ENCODE measurements at regions not wholly inside any gene's neighbourhood (a gene's known extent, or its start where the extent isn't known, plus 50 kb on each side); places are given as distances from the start of the nearest gene placed in this dataset.

DNA sequence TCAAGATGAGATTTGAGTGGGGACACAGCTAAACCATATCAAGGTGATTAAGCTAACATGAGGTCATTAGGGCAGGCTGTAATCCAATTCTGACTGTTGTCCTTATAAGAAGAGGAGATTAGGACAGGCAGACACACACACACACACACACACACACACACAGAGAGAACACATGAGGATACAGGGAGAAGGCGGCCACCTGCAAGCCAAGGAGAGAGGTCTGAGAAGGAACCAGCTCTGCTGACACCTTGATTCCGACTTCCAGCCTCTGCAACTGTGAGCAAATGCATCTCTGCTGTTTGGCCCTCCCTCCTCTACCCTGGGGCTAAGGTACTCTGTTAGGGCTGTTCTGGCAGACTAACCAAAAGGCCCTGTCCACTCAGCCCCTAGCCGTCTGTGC lies 112.5 kb upstream of the GSC start:
- H3K27ac Mint-ChIP-seq = no peak overlapping the region
- Histone ChIP-seq H3K27me3 (ENCODE audit: control insufficient read depth, insufficient read depth, low read length) (no peaks in the 10 kb centered on the region), H3K27ac (ENCODE audit: insufficient read depth, low read length, poor library complexity, severe bottlenecking) (no peak overlapping the region), H3K4me1 (ENCODE audit: control insufficient read depth, insufficient read depth, low read length, poor library complexity, severe bottlenecking) (no peaks in the 10 kb centered on the region), H3K9me3 (ENCODE audit: control insufficient read depth in 2 of 2, low read length in 2 of 2) (no peaks in the 10 kb centered on the region), H3K4me3 (ENCODE audit: low read depth, low read length) (no peak overlapping the region), H3K36me3 (ENCODE audit: control insufficient read depth, insufficient read depth, low read length) (no peaks in the 10 kb centered on the region)
- ATAC-seq (ENCODE audit: low read depth in 2 of 2) (no peak), DNase-seq (no peak)
- H3K27me3 Mint-ChIP-seq = no peaks in the 10 kb centered on the region
- H3K4me1 Mint-ChIP-seq = no peaks in the 10 kb centered on the region
- no peaks in the 10 kb centered on the region for H3K36me3 Mint-ChIP-seq
- no peak overlapping the region for H3K4me3 Mint-ChIP-seq
- peaks cover 0 to 2% (median 0%) of the 10 kb centered on the region in 7 donors for H3K9me3 Mint-ChIP-seq

DNA sequence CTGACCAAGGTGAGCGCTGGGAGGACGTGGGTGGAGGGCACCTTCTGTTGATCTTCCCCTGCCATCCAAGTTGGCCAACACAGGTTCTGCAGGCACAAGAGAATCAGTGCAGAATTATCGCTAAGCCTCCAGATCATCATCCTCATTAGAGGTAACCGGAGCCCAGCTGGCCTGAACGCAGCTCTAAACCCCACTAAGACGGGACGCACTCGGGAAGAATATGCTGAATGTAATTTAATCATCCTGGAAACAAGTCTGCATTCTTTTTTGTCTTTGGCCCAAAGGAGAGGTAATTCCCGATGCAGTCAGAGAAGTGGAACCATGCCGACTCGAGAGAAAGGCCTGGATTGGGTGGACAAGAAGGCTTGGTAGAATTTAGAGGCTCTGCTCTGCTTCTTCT lies 111.0 kb upstream of the GSC start:
- no peaks in the 10 kb centered on the region for H3K36me3 Mint-ChIP-seq
- peaks cover 0 to 2% (median 0%) of the 10 kb centered on the region in 7 donors for H3K9me3 Mint-ChIP-seq
- H3K4me1 Mint-ChIP-seq = no peaks in the 10 kb centered on the region
- no peaks in the 10 kb centered on the region for H3K27me3 Mint-ChIP-seq
- Histone ChIP-seq H3K4me1 (ENCODE audit: control insufficient read depth, insufficient read depth, low read length, poor library complexity, severe bottlenecking) (no peaks in the 10 kb centered on the region), H3K4me3 (ENCODE audit: low read depth, low read length) (no peak overlapping the region), H3K9me3 (ENCODE audit: control insufficient read depth in 2 of 2, low read length in 2 of 2) (no peaks in the 10 kb centered on the region), H3K36me3 (ENCODE audit: control insufficient read depth, insufficient read depth, low read length) (no peaks in the 10 kb centered on the region), H3K27ac (ENCODE audit: insufficient read depth, low read length, poor library complexity, severe bottlenecking) (no peak overlapping the region), H3K27me3 (ENCODE audit: control insufficient read depth, insufficient read depth, low read length) (no peaks in the 10 kb centered on the region)
- ATAC-seq (ENCODE audit: low read depth in 2 of 2) = no peak
- no peak overlapping the region for H3K4me3 Mint-ChIP-seq
- no peak overlapping the region for H3K27ac Mint-ChIP-seq
- no peak for DNase-seq

DNA sequence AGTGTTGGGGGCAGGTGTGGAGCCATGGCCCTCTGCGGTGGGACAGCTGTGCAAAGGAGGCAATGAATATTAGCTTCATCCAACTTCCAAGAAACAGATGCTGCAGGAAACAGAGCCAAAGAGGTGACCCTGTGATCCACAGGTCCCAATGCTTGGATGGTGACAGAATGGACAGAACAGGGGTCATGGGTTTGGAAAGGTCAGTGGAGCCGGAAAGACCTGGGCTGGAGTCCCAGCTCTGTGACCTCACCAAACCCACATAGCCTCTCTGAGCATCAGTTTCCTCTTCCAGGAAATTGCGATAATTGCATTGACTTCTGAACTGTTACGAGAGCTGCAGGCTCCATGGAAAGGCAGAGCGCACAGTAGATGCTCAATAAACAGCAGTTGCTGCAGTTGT lies 110.2 kb upstream of the GSC start:
- Histone ChIP-seq H3K4me1 (ENCODE audit: control insufficient read depth, insufficient read depth, low read length, poor library complexity, severe bottlenecking) (no peaks in the 10 kb centered on the region), H3K36me3 (ENCODE audit: control insufficient read depth, insufficient read depth, low read length) (no peaks in the 10 kb centered on the region), H3K27ac (ENCODE audit: insufficient read depth, low read length, poor library complexity, severe bottlenecking) (no peak overlapping the region), H3K27me3 (ENCODE audit: control insufficient read depth, insufficient read depth, low read length) (no peaks in the 10 kb centered on the region), H3K9me3 (ENCODE audit: control insufficient read depth in 2 of 2, low read length in 2 of 2) (no peaks in the 10 kb centered on the region), H3K4me3 (ENCODE audit: low read depth, low read length) (no peak overlapping the region)
- Mint-ChIP-seq H3K4me1 (no peaks in the 10 kb centered on the region), H3K9me3 (peaks cover 0 to 2% (median 0%) of the 10 kb centered on the region in 7 donors), H3K27me3 (no peaks in the 10 kb centered on the region), H3K36me3 (no peaks in the 10 kb centered on the region), H3K4me3 (no peak overlapping the region), H3K27ac (no peak overlapping the region)
- ATAC-seq (ENCODE audit: low read depth in 2 of 2) (no peak), DNase-seq (no peak)

DNA sequence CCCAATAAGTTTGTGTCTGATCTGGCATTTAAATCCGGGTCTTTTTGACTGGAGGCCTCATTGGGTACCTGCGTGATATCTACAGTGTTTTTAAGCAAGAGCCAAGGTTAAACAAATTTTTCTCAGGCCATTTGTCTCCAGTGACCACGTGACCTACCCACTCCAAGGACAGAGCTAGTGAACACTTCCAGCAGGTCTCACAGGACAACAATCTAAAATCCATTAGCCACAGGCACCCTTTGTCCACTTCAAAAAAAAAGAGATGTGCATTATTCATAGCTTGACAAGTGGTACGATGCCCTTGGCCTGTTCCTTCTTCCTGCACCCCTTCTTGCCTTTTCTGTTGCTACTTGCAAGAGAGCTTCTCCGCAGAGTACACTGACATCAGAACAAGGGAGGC lies 109.6 kb upstream of the GSC start:
- H3K9me3 ChIP-seq (ENCODE audit: control insufficient read depth in 2 of 2, low read length in 2 of 2) = no peaks in the 10 kb centered on the region

DNA sequence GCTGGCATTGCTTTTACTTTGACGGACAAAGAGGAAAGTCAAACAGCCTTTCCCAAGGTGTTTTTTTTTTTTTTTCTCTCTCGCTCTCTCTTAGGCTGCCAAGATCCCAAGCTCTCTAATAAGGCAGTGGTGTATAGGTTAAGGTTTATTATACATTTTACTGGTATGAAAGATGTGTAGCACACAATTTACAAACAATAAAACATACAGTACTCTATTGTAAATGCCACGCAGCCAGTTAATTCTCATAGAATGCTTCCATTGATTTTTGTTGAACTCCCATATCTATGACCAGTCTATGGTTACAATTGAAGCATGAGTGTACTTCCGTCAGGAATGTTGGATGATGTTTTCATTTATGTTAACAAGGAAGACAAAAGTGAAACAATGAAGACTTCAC lies 106.4 kb upstream of the GSC start:
- H3K4me1 Mint-ChIP-seq = no peaks in the 10 kb centered on the region
- H3K4me3 Mint-ChIP-seq = no peak overlapping the region
- ATAC-seq (ENCODE audit: low read depth in 2 of 2) = no peak
- no peaks in the 10 kb centered on the region for H3K9me3 ChIP-seq (ENCODE audit: control insufficient read depth in 2 of 2, low read length in 2 of 2)
- peaks cover 0 to 2% (median 0%) of the 10 kb centered on the region in 7 donors for H3K9me3 Mint-ChIP-seq
- no peak overlapping the region for H3K4me3 ChIP-seq (ENCODE audit: low read depth, low read length)
- no peaks in the 10 kb centered on the region for H3K36me3 ChIP-seq (ENCODE audit: control insufficient read depth, insufficient read depth, low read length)
- no peaks in the 10 kb centered on the region for H3K4me1 ChIP-seq (ENCODE audit: control insufficient read depth, insufficient read depth, low read length, poor library complexity, severe bottlenecking)
- H3K27ac Mint-ChIP-seq = peak overlapping the region in 1 of 3 donors; percentile 70
- no peaks in the 10 kb centered on the region for H3K27me3 ChIP-seq (ENCODE audit: control insufficient read depth, insufficient read depth, low read length)
- no peak for DNase-seq
- H3K36me3 Mint-ChIP-seq = no peaks in the 10 kb centered on the region
- no peaks in the 10 kb centered on the region for H3K27me3 Mint-ChIP-seq
- no peak overlapping the region for H3K27ac ChIP-seq (ENCODE audit: insufficient read depth, low read length, poor library complexity, severe bottlenecking)

More for the DNA sequence above, 109.6 kb upstream of the GSC start:
- Histone ChIP-seq H3K27ac (ENCODE audit: insufficient read depth, low read length, poor library complexity, severe bottlenecking) (no peak overlapping the region), H3K27me3 (ENCODE audit: control insufficient read depth, insufficient read depth, low read length) (no peaks in the 10 kb centered on the region), H3K36me3 (ENCODE audit: control insufficient read depth, insufficient read depth, low read length) (no peaks in the 10 kb centered on the region), H3K4me1 (ENCODE audit: control insufficient read depth, insufficient read depth, low read length, poor library complexity, severe bottlenecking) (no peaks in the 10 kb centered on the region), H3K4me3 (ENCODE audit: low read depth, low read length) (no peak overlapping the region)
- no peaks in the 10 kb centered on the region for H3K4me1 Mint-ChIP-seq
- H3K27ac Mint-ChIP-seq = no peak overlapping the region
- H3K36me3 Mint-ChIP-seq = no peaks in the 10 kb centered on the region
- no peaks in the 10 kb centered on the region for H3K27me3 Mint-ChIP-seq
- DNase-seq (no peak), ATAC-seq (ENCODE audit: low read depth in 2 of 2) (no peak)
- no peak overlapping the region for H3K4me3 Mint-ChIP-seq
- peaks cover 0 to 2% (median 0%) of the 10 kb centered on the region in 7 donors for H3K9me3 Mint-ChIP-seq

DNA sequence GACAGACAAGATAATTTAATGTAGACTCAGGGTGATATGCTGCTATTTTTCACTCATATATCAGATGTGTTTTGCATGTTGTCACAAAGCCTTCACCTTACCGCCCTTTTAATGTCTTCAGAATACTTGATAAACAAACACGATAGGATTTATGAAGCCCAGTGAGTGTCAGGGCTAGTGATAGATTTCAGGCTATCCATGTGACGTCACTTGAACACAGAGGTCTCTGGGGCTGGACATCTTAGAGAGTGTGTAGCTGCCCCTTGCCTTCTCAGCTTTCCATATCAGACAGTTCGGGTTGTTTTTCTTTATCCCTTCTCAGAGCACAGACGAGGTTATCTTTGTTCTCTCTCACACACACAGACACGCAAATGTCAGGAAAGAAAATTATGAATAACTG lies 105.3 kb upstream of the GSC start:
- DNase-seq = no peak
- ATAC-seq (ENCODE audit: low read depth in 2 of 2) = no peak

DNA sequence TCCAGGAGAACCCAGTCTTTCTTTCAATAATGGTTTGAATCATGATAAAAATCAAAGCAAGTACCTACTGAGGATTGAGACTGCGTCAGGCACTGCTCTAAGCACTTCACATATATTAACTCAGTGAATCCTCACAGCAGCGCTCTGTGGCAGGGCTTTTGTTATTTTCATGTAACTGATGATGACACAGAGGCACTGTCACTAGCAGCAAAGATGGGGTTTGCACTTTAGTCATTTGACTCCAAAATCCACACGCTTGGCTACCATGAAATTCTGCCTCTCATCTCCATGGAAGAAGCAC lies 98.8 kb upstream of the GSC start:
- H3K27me3 Mint-ChIP-seq = peaks cover 11% of the 10 kb centered on the region
- no peak overlapping the region for H3K4me3 Mint-ChIP-seq
- no peak for ATAC-seq (ENCODE audit: low read depth in 2 of 2)

More for the DNA sequence above, 105.3 kb upstream of the GSC start:
- Histone ChIP-seq H3K9me3 (ENCODE audit: control insufficient read depth in 2 of 2, low read length in 2 of 2) (no peaks in the 10 kb centered on the region), H3K27me3 (ENCODE audit: control insufficient read depth, insufficient read depth, low read length) (no peaks in the 10 kb centered on the region), H3K4me3 (ENCODE audit: low read depth, low read length) (no peak overlapping the region), H3K27ac (ENCODE audit: insufficient read depth, low read length, poor library complexity, severe bottlenecking) (no peak overlapping the region), H3K36me3 (ENCODE audit: control insufficient read depth, insufficient read depth, low read length) (no peaks in the 10 kb centered on the region), H3K4me1 (ENCODE audit: control insufficient read depth, insufficient read depth, low read length, poor library complexity, severe bottlenecking) (no peaks in the 10 kb centered on the region)
- Mint-ChIP-seq H3K27ac (no peak overlapping the region), H3K4me1 (no peaks in the 10 kb centered on the region), H3K4me3 (no peak overlapping the region), H3K27me3 (no peaks in the 10 kb centered on the region), H3K36me3 (no peaks in the 10 kb centered on the region), H3K9me3 (peaks cover 0 to 6% (median 0%) of the 10 kb centered on the region in 7 donors)

DNA sequence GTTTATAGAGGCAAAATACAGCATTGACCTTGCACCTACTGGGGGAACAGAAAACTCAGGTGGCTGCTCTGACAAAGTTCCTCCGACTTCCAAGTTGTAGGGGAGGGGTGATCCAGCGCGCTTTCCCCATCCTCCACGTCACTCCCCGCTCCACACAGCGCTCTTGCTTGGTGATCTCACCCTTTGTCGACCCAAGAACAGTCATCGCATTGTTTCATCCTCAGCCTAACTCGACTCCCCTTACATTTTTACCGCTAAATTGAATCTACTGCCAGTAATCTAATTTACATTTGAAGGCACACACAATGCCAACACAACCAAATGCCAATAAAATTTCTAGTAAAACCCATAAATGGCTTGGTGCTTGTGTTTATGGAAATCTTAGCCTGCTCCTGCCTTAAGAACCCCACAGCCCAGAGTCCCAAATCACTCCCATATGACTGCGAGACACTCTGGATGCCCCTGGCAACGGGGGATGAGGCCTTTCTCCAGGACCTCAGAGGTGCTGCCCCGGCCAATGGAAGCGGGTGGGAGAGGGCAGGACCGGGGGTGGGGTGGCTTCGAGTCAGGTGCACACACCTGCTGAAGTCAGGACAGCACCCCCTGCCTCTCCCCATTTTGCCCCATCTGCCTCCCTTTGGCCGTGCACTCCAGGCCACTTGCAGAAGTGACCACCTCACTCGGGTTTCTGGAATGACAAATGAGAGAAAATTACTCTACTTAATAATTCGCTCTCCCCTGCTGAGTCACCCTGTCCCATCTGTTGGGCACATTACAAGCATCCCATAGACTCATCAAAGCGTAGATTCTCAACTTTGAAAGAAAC lies 98.2 kb upstream of the GSC start:
- Mint-ChIP-seq H3K27me3 (peaks cover 11% of the 10 kb centered on the region), H3K4me3 (no peak overlapping the region), H3K9me3 (peaks cover 0 to 3% (median 0%) of the 10 kb centered on the region in 7 donors), H3K4me1 (no peaks in the 10 kb centered on the region), H3K27ac (no peak overlapping the region), H3K36me3 (no peaks in the 10 kb centered on the region)
- Histone ChIP-seq H3K9me3 (ENCODE audit: control insufficient read depth in 2 of 2, low read length in 2 of 2) (no peaks in the 10 kb centered on the region), H3K27ac (ENCODE audit: insufficient read depth, low read length, poor library complexity, severe bottlenecking) (no peak overlapping the region), H3K27me3 (ENCODE audit: control insufficient read depth, insufficient read depth, low read length) (no peaks in the 10 kb centered on the region), H3K4me3 (ENCODE audit: low read depth, low read length) (no peak overlapping the region), H3K36me3 (ENCODE audit: control insufficient read depth, insufficient read depth, low read length) (no peaks in the 10 kb centered on the region), H3K4me1 (ENCODE audit: control insufficient read depth, insufficient read depth, low read length, poor library complexity, severe bottlenecking) (no peaks in the 10 kb centered on the region)
- DNase-seq = no peak
- no peak for ATAC-seq (ENCODE audit: low read depth in 2 of 2)

More for the DNA sequence above, 98.8 kb upstream of the GSC start:
- no peak overlapping the region for H3K4me3 ChIP-seq (ENCODE audit: low read depth, low read length)
- no peak overlapping the region for H3K27ac ChIP-seq (ENCODE audit: insufficient read depth, low read length, poor library complexity, severe bottlenecking)
- no peaks in the 10 kb centered on the region for H3K36me3 ChIP-seq (ENCODE audit: control insufficient read depth, insufficient read depth, low read length)
- H3K4me1 Mint-ChIP-seq = no peaks in the 10 kb centered on the region
- H3K9me3 ChIP-seq (ENCODE audit: control insufficient read depth in 2 of 2, low read length in 2 of 2) = no peaks in the 10 kb centered on the region
- H3K27ac Mint-ChIP-seq = no peak overlapping the region
- no peaks in the 10 kb centered on the region for H3K4me1 ChIP-seq (ENCODE audit: control insufficient read depth, insufficient read depth, low read length, poor library complexity, severe bottlenecking)
- H3K36me3 Mint-ChIP-seq = no peaks in the 10 kb centered on the region
- no peaks in the 10 kb centered on the region for H3K27me3 ChIP-seq (ENCODE audit: control insufficient read depth, insufficient read depth, low read length)
- H3K9me3 Mint-ChIP-seq = peaks cover 0 to 3% (median 0%) of the 10 kb centered on the region in 7 donors
- DNase-seq = no peak
